ENCODE measurements at regions not wholly inside any gene's neighbourhood (a gene's known extent, or its start where the extent isn't known, plus 50 kb on each side); places are given as distances from the start of the nearest gene placed in this dataset.
A peak's percentile ranks its signal among the peaks of the same experiment; 100 is the strongest.

DNA sequence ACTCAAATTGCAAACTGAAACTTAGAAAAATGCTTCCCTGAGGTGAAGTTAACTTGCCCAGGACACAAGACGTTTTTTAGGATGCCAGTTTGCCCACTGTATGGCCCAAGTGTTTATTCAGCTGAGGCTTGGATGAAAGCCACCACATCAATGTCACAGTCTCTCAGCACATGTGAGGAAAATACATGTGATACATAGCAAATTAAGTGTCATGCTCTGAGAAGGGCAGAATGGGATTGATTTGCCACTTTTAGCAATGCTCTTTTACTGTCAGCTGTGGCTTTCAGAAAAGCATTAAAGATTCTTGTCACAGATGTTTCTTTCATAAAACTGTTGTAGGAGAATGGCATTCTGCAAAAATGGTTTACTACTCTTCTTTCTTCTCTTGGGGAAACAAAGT, 165.5 kb downstream of the ZIC1 start:
- no peak overlapping the region for H3K4me3 ChIP-seq (ENCODE audit: low read depth, low read length)
- TF ChIP-seq, protein P1, sequence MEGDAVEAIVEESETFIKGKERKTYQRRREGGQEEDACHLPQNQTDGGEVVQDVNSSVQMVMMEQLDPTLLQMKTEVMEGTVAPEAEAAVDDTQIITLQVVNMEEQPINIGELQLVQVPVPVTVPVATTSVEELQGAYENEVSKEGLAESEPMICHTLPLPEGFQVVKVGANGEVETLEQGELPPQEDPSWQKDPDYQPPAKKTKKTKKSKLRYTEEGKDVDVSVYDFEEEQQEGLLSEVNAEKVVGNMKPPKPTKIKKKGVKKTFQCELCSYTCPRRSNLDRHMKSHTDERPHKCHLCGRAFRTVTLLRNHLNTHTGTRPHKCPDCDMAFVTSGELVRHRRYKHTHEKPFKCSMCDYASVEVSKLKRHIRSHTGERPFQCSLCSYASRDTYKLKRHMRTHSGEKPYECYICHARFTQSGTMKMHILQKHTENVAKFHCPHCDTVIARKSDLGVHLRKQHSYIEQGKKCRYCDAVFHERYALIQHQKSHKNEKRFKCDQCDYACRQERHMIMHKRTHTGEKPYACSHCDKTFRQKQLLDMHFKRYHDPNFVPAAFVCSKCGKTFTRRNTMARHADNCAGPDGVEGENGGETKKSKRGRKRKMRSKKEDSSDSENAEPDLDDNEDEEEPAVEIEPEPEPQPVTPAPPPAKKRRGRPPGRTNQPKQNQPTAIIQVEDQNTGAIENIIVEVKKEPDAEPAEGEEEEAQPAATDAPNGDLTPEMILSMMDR (IDR thresholded peaks at IDR 0.05; ENCODE audit: insufficient read depth, low read depth, low read length, missing control alignments): no peak
- no peak for DNase-seq (ENCODE audit: low read depth)

DNA sequence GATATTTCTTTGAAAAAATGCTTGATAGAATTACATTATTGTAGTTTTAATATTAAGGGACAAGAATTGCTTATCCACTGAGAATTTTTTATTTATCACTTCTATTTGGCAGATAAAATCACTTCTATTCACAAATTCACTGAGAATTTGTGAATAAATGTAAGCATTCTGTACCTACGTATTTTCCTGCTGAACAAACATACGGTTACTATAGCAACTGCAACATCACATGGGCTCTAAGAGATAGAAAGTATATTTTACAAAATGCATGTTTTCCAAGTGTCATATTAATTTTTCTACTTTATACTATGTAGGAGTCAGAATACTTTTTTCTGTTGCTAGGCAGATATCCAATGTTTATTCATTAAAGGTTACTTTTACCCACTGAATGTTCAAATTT, 166.2 kb downstream of the ZIC1 start:
- DNase-seq (ENCODE audit: low read depth): no peak
- no peak overlapping the region for H3K4me3 ChIP-seq (ENCODE audit: low read depth, low read length)
- TF ChIP-seq, protein P1 (IDR thresholded peaks at IDR 0.05; ENCODE audit: insufficient read depth, low read depth, low read length, missing control alignments): no peak

DNA sequence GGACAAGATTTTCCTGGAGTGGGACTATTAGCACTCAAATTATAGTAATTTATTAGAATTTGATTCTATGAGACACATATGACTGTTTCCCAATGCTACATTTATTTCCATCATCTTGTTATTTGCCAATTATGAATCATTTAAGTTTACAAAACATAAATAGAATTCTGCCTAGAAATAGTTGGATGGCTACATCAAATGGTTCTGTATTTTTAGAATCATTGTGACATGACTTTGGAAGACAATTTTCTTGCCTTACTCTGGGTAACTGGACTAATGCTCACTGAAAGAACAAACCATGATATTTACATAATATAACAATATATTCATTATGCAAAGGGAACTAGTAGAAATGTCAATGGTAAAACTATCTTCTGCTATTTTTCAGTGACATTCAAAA, 173.5 kb downstream of the ZIC1 start:
- no peak overlapping the region for H3K4me3 ChIP-seq (ENCODE audit: low read depth, low read length)
- no peak for DNase-seq (ENCODE audit: low read depth)
- TF ChIP-seq, protein P1 (IDR thresholded peaks at IDR 0.05; ENCODE audit: insufficient read depth, low read depth, low read length, missing control alignments): no peak

DNA sequence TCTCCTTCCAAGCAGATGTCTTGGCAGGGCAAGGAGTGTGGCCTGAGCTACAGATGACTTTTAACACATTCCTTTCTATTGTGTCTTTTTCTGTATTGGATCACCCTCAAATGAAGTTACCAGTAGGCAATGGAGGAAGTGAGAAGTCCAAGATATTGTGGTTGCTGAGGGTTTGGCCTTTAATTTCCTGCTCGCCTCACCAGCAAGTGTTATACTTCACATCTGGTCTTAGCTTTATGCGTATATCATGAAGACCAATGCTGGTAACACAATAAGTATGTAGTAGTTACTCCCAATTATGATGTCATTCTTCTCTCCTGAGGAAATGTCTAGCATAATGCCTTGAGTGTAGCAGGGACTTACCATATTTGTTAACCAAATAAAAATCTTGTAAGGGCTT, 179.9 kb downstream of the ZIC1 start:
- TF ChIP-seq, protein P1 (IDR thresholded peaks at IDR 0.05; ENCODE audit: insufficient read depth, low read depth, low read length, missing control alignments): no peak
- no peak overlapping the region for H3K4me3 ChIP-seq (ENCODE audit: low read depth, low read length)
- no peak for DNase-seq (ENCODE audit: low read depth)

DNA sequence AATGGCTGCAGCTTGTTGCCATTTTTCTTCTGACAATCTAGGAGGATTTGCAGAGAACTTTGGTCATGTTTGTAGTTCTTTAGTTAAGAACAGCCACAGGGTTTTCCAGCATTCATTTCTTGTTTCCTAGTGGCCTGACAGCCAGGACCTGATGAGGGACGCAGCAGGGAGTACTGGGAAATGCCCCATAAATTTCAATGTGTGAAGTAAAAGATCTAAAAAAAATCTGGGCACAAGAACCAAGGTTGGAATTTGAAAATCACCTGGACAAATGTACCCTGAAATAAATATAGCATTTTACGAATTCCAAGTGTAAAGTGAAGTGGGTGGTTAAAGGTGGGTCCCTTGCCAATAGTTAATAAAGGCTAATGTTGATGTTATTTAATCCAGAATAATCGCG, 195.0 kb downstream of the ZIC1 start:
- no peak for DNase-seq (ENCODE audit: low read depth)
- H3K4me3 ChIP-seq (ENCODE audit: low read depth, low read length): no peak overlapping the region
- TF ChIP-seq, protein P1 (IDR thresholded peaks at IDR 0.05; ENCODE audit: insufficient read depth, low read depth, low read length, missing control alignments): no peak

DNA sequence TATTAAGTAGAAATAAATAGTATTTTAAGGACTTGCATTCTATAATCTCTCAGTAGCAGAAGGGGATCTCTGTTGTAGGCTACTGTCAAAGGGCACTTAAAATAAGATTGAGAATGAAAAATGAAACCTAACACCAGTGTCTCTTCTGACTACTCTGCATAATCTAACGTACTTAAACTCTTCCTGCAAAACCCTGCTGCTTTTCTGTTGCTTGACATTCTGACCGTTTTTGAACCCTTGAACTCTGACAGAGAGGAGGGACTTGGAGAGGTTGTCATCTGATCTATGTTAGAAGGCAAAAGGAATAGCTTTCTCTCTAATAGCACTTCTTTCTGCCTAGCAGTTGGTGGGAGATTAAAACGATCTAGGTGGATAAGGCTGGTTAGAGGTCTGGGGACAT, 204.6 kb downstream of the ZIC1 start:
- TF ChIP-seq, protein P1 (IDR thresholded peaks at IDR 0.05; ENCODE audit: insufficient read depth, low read depth, low read length, missing control alignments): no peak
- H3K4me3 ChIP-seq (ENCODE audit: low read depth, low read length): 0 out of 2 replicates have a peak overlapping the region, but pooled peaks have one; percentile 1
- DNase-seq (ENCODE audit: low read depth): peak; percentile 41

DNA sequence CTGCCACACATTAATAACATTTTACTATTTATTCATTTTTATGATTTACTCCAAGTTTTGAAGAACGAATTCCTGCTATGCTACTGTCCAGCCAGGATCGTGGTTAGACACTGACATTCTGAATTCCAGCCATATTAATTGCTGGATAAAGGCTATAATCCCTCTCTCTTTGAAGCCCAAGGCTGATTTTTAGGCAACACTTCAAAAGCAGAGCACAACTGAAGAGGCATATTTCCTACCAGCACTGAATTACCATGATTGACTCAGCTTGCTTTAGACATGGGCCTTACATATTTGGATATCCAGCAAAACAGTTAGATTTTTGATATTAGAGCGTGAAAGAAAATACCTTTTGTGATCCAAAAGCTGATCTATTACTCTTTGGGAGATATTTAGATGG, 205.0 kb downstream of the ZIC1 start:
- H3K4me3 ChIP-seq (ENCODE audit: low read depth, low read length): peak overlapping the region; percentile 30; the same call in 1 of the 2 replicates
- DNase-seq (ENCODE audit: low read depth): peak; percentile 6
- TF ChIP-seq, protein P1 (IDR thresholded peaks at IDR 0.05; ENCODE audit: insufficient read depth, low read depth, low read length, missing control alignments): no peak

Measured in GM12865 (cell line).